ENCODE measurements at regions not wholly inside any gene's neighbourhood (a gene's known extent, or its start where the extent isn't known, plus 50 kb on each side); places are given as distances from the start of the nearest gene placed in this dataset.

DNA sequence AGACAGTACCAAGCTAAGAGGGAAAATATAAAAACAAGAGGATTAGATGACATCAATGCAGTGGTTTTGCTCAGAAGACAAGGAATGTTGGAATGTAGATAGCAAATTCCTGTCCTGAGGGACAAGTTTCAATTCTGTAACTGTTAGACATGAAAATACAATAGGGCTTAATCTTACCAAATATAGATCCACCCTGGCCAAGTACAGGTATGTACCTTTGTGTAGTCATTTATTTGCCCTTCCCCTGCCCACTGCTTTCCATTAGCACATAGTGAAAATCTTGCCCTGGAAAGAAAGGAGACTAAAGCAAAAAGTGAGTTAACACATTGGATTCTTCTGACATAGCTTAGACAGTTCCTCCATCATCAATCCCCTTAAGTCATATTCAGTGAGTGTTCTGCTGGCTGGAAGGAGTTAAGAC, 389.0 kb upstream of the THBS1 start:
- peak; percentile 78 for DNase-seq

DNA sequence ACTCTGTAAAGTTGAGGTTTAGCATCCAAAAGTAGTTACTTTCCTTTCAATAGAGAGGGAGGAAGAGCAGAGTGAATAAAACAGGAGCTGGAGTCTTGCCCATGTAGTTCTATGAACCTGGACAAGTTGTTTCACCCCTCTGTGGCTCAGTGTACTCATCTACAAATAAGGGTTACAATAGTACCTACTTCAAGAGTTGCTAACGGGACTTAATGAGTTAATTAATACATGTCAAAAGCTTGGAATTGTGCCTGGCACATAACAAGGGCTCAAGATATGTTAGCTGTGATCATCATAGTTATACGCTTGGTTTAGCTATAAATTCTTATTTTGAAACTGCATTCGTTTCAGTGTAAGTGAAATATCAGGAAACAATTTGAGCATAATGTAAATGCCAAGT, 388.5 kb upstream of the THBS1 start:
- DNase-seq = peak; percentile 55

DNA sequence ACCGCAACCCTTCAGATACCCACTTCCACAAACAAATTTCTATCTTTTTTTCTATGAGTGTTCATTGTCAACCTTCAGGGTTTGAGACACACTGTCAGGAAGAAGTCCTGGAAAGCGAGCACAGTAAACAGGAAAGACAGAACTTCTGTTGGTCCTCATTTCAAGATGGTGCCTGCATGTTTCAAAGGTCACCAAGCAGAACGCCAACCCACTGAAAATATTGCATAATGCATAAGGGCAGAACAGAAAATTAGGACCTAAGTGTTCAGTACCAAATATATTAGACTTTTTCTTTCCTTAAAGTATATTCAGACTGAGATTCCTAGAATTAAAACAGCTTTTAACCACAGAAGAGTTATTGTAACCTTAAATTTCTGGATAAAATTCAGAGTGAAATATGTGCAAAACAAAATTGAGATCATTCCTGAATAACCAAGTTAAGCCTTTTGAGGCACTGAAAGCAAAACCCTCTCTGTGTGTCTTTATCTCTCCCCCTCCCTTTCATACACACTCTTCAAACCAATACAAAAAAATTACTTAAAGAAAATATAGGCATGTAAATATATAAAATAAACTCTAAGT, 387.8 kb upstream of the THBS1 start:
- no peak for DNase-seq

DNA sequence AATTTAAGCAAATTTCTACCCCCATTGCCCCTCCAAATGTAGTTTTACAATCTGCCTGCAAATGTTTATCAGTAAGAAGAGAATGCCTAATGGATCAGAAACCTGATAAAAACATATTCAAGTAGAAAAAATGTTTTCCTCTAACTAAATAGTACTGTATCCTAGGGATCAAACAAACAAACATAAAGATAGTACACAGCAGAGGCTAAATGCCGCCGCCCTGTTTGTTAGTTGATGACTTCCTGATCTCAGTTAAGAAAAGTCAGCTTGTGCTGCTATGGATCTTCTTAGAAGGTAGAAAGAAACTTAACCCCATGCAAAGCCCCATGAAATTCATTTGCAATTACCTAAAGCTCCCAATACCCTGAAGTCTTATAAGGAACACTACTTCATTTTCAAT, 387.3 kb upstream of the THBS1 start:
- no peak for DNase-seq

DNA sequence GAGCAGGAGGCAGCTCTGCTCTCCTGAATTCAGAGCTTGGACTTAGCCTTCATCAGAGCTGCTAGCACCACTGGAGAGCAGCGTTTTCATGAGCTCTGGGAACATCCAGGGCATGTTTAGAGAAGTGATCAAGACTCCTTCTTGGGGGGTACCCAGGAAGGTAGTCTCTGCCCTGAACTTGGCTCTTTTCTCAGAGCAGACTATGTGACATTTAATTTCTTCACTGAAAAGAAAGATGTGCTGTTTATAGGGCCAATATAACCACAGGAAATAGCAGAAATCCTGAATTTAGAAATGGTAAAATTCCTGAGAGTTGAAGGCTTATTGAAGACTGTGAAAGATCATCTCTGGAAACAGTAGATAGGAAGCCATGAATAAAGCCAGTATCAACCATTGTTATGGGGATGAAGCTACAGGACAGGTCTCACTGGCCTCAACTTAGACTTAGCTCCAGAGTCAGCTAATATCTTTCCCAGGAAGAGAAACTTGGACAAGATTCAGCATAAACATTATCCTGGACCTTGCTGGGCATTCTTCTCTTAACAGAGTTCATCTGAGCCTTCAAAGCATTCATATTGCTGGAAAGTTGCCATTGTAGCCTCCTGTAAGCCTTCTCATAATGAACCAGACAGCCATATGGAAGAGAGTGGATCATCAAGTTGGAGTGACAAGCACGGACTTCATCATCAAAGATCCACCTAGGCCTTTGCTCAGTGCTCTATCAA, 386.6 kb upstream of the THBS1 start:
- peak; percentile 75 for DNase-seq

DNA sequence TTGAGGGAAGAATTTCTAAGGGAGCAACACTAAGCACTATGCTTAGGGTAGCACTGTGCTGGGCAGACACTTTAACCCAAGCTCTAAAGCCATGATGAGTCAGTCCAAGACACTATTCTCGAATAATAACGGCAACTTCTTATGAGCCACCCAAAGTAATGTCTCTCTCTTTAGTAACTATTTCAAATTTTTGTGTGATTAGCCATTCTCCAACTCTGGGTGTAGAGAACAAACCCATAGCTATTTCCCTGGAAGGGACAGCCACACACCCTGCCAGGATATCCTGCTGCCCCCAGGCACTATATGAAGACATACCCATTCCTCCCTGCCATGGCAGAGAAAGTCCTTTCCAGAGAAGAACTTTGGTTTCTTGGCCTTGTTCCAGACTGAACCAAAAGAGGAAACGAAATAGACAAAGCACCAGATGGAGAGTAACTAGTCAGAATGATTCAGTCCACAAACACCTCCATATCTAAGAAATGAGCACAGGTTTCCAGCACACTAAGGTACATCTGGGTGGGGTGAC, 384.9 kb upstream of the THBS1 start:
- DNase-seq = peak; percentile 89

DNA sequence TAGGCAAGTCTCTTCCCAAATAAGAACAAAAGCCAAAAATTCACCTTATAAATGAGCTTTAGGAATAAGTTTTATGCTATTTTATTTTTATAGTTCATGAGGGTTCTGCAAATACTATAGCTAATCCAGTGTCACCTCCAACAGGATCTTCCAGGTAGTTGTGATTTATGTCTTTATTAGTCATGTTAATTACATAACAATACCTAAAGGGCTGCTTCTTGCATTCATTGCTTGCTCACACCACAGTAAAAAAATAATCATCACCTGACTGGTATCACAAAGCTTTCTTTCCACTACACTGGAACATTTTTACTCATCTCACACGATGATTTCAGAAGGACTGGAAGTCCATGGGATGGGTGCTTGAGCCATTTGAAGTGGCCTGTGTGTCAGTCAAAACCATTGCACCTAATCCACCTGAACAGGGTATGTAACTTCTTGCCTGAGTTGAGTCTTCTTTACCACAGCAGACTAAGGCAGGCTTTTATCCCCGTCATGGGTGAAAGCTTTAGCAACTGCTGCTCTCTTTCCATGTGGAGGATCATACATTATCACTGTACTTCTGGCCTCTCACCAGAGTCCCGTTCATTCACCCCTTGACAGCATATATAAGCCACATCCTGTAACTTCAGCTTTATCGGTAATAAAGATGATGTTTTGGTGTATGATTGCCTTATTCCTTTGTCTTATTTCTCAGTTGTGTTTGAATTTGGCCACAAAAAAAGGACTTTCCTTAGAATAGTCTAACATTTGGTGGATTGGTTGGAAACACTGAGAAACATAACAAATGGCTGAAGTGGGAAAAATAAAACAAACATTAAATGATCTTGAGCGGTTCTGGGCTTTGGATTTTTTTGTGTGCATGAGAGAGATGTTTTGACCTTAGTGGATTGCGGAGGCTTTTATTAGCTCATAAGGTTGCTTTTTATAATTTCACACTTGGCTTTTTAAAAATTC, 382.6 kb upstream of the THBS1 start:
- no peak for DNase-seq

DNA sequence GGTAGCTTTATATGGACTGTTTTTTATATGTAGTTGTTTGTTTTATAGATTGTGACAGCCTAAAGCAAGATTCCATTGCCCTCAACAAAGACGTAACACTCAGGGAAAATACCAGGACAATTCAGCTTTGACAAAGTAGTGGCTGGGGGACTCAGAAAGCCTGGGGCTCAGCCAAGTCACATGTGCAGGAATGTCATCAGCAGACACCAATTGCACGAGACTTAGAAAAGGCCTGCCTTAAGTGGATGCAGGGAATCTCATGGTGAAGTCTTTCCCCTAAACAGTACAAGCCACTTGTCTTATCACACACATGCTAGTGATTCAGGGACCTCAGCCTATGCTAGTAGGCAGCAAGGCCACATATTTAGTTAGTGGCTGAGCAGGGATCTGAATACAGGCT, 381.8 kb upstream of the THBS1 start:
- no peak for DNase-seq

DNA sequence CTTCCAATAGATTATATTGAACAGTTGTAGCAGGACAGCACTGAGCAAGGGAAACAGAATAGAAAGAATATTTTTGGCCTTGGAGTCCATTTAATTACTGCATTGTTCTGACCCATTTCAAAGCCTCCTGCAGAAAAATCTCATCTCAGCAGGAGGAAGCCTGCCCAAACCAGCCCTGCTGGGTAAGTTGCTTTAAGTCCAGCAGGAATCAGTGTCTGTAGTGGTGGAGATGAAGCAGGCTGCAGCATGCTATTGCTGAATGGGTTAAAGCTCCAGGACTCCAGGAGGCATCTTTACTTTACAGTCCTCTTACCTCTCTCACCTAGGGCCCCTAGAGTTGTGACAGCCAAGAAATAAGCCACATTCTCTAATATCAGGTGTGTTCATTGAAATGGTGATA, 380.3 kb upstream of the THBS1 start:
- DNase-seq = no peak

DNA sequence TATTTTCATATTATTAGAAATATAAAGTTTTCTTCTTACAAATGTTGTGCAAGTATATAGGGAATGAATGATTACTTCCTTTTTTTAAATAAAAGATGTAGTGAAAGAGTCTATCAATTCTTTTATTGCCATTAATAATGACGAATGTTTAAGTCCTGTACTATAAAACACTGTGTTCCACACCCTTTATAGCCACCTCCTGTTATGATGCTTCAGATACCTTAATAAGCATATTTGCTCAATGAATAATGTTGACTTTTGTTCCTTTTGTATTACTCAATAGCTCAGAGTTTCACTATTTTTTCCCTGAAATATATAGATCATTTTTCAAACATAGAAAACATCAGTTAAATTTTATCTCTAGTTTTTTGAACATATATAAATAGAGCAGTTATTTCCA, 378.2 kb upstream of the THBS1 start:
- no peak for DNase-seq

DNA sequence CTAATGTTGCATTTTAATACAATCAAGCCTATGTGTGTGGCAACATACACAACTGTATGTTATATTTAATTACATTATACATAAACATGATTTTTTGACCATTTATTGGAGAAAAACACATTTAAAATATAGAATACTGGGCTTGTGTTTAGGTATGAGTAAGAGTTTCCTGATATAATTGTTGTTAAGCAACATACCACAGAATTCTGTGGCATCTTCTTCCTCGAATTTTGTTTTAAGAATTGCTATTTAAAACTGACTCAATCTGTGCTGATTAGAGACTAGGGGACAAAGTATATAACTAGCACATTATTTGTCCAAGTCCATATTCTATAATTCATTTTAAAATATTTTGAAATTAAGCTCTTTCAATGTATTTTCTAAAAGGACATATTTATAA, 376.8 kb upstream of the THBS1 start:
- no peak for DNase-seq

DNA sequence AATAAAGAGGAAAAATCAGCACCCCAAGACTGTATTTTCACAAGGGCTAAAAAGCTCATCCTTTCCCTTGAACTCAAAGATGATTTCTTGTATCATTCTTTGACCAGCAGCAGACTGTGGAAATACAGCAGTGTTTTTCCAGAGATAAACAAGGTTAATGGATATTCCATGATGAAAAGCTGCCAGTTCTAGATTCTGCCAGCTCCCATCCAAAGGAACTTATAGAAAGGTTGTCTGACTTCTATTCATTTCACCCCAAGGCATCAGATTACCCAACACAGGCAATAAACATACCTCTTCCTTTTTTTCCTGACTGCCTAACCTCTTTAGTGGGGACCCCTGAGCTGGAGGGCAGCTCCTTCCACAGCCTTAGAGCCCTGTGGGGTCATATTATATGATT, 375.8 kb upstream of the THBS1 start:
- DNase-seq = no peak

DNA sequence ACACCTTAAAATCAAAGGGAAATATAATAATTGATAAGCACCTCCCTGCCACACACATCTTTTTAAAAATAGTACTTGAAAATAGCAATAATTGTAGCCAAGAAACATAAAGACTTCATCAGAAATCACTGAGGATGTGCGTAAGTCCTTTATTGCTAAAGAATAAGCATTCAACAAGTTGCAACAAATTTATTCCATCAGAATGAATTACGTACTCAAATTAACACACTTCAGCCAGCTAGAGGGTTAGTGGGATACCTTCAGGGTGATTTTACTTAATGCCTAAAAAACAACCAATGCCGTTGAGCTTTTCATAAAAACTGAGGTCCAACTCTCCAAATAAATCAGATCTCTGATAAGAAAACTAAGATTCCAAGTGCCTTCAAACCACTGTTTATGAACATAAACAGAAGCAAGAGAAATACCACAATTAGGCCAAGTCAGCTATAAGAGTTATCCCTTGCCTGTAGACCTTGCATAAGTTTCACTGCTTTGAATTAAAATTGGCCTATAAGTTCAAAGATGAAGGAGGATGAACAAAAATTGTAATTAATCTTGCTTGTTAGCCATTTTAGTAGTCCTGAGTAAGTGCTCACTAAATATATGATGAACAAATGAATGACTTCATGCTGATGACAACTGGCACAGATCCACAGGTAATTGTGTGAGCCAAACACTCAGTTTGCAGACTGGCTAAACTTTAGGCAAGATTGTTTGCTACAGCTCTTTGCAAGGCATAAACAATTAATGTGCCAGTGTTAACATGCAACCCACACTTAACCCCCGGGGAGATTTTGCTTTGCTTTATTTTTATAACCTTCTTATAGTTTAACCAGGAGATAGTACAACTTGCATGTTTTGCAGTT, 375.1 kb upstream of the THBS1 start:
- no peak for DNase-seq

DNA sequence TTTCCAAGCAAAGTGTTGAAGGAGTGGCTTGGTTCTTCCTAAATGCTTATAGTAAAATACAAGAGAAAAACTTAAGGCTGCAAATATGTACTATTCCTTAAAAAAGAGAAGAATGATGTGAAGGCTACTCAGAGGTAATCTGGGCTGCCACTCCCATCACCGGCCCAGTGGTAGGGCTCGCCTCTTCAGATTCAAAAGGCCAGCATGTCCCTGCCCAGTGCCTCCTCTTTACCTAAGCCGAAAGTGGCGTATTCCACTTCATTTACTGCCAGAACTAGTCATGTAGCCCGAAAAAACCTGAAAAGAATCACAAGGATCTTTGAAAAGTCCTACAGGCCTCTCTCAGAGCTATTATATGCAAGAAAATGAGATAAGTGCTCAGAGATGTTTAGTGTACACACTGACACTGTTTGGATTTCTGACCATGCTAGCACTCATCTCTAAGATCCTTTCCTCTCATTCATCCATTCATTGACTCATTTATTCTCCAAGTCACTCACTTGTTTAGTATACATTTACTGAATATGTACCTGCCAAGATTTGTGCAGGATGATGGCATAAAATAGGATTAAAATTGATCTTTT, 373.3 kb upstream of the THBS1 start:
- DNase-seq = no peak

DNA sequence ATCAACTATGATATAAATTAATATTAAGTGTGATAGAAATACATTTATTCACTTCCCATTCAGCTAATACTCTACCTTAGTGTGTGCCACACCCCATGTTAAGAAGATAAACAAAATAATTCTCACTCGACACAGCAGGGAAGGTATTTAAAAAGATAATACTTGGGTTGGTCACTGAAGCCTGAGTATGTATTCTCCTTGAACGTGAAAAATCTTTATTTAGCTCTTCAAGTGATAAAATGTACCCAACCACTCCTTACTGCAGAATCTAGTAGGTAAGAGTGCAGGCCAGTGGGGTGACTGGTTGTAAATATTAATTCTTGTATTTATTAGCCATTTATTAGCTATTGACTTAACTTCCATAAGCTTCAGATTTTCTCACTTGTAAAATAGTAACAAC, 372.7 kb upstream of the THBS1 start:
- DNase-seq = no peak

DNA sequence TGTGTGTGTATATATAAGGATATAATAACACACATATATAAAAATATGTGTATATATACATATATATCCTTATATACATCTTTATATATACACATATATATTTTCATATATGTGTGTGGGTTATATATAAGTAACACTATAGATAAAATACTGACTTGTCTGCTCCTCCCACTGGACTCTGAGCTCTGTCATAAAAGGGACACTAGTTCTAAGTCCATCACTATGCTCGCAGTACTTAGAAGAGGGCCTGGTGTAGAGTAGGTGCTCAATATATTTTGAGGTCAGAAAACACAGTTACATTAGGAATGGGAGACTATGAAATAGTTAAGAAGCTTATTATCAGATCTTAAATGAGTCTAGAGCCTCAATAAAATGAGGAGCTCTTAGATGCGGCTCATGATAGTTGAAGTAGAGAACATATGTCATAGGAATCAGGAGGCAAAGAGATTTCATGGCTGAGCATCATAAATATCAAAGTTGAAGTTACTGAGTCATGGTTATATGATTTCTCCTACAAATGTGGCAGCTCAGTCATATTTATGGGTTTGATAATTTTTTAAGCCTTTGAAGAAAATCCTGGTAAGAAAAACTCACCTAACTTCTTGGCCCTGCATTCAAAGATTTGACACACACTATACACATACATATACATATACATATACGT, 371.2 kb upstream of the THBS1 start:
- no peak for DNase-seq

DNA sequence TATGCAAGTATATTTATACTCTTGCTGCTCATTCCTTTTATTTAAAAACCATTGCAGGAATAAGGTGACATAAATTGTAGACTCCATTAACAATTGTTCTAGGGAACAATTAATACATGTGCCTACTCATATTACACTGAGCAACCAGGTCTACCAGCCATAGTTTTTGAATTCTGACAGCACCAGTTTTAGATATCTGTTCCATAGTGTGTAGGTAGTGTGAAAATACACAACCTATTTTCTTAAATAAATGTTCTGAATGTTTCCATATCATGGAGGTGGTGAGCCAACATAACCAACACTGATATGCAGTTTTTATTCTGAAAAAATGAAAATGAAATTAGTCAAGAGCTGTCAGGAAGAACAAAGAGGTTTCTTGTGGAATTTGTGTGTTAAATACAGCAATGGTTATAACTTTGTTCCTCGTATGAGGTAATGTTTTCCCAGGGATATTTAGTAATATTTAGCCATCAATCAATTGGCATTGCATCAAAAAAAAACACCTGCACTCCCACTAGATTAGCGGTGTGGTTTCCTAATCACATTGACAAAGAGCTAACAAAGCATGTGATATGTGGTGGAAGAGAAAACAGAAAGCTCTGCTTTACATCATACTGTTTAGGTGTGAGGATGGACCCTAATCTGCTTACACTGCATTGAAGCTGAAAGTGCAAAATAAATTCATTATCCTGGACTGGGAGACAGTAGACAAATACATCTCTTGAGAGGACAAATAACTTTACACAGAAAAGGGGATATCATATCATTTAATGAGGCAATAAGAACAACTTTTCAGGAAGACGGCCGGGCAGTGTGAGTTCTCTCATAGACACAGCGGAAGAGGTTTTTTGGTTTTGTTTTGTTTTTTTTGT, 369.5 kb upstream of the THBS1 start:
- no peak for DNase-seq

DNA sequence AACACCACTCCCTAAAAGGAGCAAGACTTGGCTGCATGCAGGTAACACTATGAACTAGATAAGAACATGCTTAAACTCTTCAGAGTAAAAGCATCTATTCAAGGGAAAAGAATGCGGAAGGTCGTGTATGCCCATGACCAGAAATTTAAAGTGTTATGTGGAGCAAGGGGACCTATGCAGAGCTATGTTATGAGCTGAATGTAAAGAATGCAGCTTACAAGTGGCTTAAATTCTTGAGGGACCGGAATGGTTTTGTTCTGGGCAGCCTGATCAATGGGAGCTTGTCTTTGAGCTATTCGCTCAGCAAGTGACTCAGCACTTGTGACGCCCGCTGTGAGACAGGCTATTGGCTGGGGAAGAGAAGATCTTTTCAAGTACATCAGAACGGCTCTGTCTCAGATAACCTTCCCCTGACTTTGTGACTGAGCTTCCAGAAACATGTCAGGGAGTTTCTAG, 367.5 kb upstream of the THBS1 start:
- DNase-seq = peak; percentile 99

DNA sequence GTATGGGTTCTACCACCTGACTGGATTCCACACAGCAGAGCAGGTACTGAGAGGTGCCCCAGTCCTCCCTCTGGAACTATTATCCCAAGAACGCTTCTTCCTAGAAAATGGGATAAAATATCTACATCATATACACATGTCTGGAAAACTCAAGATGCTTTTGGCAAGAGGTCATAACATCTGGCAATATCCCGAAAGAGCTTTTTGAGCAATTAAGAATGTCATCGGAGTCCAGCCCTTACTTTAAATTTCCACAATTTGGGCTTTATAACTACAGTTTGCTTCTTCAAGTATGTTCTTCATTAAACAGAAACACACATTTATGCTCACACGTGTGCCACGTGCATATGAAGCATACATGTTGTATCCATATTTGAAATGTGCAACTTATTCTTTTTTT, 365.9 kb upstream of the THBS1 start:
- peak; percentile 77 for DNase-seq

DNA sequence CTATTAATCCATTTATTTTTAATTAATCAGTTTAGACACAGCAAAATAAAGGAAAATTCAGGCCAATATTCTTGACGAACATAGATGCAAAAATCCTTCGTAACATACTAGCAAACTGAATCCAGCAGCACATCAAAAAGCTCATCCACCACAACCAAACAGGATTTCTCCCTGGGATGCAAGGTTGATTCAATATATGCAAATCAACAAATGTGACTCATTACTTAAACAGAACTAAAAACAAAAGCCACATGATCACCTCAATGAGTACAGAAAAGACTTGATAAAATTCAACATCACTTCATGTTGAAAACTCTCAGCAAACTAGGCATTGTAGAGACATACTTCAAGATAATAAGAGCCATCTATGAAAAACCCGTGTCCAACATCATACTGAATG, 364.1 kb upstream of the THBS1 start:
- no peak for DNase-seq

Data from fibroblast of skin of abdomen (primary cell).